Fibroblast of the aortic adventitia (primary cell): ENCODE measurements at regions not wholly inside any gene's neighbourhood (a gene's known extent, or its start where the extent isn't known, plus 50 kb on each side); places are given as distances from the start of the nearest gene placed in this dataset.

Experiments
- DNase-seq: peaks from one replicate; pipeline ENCODE4 v3.0.0-alpha.2; 2010; ENCODE audit warnings: low read depth
- H3K4me3 ChIP-seq: 2 replicates; pipeline ENCODE4 v1.5.1; 2011; ENCODE audit warnings: low read depth, mild to moderate bottlenecking, control low read depth, low read length, moderate library complexity
- TF ChIP-seq, protein P1 (sequence below): IDR thresholded peaks from 2 replicates; pipeline ENCODE4 v1.5.1; 2011; ENCODE audit warnings: mild to moderate bottlenecking, low read length, control low read depth, inconsistent platforms; ENCODE audit not compliant: insufficient read depth

- TF ChIP-seq, protein P1, sequence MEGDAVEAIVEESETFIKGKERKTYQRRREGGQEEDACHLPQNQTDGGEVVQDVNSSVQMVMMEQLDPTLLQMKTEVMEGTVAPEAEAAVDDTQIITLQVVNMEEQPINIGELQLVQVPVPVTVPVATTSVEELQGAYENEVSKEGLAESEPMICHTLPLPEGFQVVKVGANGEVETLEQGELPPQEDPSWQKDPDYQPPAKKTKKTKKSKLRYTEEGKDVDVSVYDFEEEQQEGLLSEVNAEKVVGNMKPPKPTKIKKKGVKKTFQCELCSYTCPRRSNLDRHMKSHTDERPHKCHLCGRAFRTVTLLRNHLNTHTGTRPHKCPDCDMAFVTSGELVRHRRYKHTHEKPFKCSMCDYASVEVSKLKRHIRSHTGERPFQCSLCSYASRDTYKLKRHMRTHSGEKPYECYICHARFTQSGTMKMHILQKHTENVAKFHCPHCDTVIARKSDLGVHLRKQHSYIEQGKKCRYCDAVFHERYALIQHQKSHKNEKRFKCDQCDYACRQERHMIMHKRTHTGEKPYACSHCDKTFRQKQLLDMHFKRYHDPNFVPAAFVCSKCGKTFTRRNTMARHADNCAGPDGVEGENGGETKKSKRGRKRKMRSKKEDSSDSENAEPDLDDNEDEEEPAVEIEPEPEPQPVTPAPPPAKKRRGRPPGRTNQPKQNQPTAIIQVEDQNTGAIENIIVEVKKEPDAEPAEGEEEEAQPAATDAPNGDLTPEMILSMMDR: no peak
- DNase-seq: no peak
- no peak overlapping the region for H3K4me3 ChIP-seq
Measured at GRCh38 chr10:7098160-7098762, 312.6 kb downstream of the SFMBT2 start.

- no peak for DNase-seq
- TF ChIP-seq, protein P1: no peak
- no peak overlapping the region for H3K4me3 ChIP-seq
Measured at GRCh38 chr10:7094781-7095180, 316.1 kb downstream of the SFMBT2 start.

GRCh38 chr10:7093368-7093767, 317.5 kb downstream of the SFMBT2 start:
- TF ChIP-seq, protein P1: no peak
- DNase-seq: no peak

DNA sequence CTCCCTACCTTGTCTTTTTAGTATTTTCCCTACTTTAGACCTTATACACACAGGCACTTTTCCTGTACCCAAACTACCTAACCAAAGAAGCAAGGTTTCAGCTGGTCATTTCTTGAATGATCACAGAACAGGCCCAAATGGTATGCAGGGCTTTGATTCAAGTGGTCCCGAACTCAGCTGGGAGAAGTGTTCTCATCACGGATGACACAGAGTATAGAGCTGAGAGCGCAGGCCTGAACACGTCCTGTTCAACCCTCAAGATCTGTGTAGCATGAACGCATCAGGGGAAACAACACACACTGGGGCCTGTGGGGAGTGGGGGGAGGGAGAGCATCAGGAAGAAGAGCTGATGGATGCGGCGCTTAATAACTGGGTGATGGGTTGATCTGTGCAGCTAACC, 318.2 kb downstream of the SFMBT2 start:
- DNase-seq: no peak
- TF ChIP-seq, protein P1: no peak

More at GRCh38 chr10:7093368-7093767, 317.5 kb downstream of the SFMBT2 start:
- H3K4me3 ChIP-seq: no peak overlapping the region

GRCh38 chr10:7090529-7090928, 320.3 kb downstream of the SFMBT2 start:
- TF ChIP-seq, protein P1: no peak
- no peak overlapping the region for H3K4me3 ChIP-seq
- peak; percentile 5 for DNase-seq

More for the DNA sequence above, 318.2 kb downstream of the SFMBT2 start:
- H3K4me3 ChIP-seq: no peak overlapping the region

DNA sequence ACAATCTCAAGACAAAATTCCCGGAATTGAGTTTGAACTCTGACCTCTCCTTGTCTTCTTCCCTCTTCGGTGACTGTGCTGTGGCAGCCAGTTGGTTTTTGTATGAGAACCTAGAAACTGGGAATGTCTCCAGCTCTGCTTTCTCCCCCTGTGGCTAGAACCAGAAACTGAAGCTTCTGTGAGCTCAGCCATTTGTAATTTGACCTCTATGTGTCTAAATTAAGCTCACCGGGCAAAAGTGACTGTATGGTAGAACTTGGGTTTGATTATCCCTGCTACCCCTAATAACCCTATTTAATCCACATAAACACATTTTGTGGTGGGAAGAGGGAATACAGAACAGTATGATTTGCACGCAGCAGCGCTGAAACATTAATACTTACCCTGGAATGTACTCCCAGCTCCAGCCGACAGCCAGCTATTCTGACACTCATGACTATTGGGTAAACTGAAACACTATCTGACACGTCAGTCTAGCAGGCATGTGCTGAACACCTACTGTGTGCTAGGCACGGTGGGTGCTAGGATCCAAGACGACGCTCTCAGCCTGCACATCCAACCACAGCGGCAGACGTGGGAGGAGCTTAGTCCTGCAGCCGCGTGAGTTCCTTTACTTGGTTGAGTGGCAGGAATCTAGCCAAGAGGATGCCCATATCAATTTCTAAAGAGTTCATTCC, 324.8 kb downstream of the SFMBT2 start:
- TF ChIP-seq, protein P1: no peak
- peak; percentile 17 for DNase-seq
- no peak overlapping the region for H3K4me3 ChIP-seq
